GDM1 (cell line): ENCODE measurements at regions not wholly inside any gene's neighbourhood (a gene's known extent, or its start where the extent isn't known, plus 50 kb on each side); places are given as distances from the start of the nearest gene placed in this dataset.

Source experiments
- DNase-seq: peaks from one replicate; lab custom pipeline; 2025; lab: John Stamatoyannopoulos, UW

DNA sequence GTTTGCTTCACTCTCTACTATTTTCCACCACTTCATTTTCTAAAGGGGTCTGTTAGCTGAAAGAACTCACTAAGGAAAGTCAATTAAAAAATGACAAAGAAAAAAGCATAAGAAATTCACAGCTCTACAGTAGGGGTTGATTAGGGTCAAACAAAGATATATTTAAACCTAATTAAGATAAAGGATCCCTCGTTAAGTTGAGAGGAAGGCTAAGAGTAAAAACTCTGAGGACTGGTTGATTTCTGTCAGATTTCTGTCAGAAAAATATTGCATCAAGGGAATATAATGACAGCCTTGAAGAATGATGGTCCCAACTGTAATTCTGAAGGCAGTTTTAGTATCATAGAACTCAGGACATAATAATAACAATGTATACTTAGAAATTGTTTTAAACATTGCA lies 218.0 kb downstream of the QDPR start:
- no peak for DNase-seq

DNA sequence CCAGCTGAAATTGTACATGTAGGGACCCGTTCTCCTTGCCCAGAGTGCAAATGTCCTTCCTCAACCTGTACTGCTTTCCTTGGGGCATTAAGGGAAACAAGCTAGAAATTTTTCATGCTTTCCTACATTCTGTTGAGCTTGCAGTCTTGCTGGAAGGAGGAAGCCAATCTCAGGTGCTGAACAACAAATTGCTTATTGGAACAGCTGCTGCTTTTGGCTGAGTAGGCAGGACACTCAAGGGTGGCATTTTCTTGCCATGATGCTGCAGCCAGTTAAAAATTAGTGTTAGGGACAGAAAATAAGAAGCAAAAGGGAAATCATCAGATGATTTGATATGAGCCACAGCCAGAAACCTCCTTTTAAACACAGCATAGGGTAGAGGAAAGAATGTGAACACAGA lies 223.7 kb downstream of the QDPR start:
- DNase-seq = no peak

GRCh38 chr4:17286752-17287460 lies 225.0 kb downstream of the QDPR start:
- no peak for DNase-seq

GRCh38 chr4:17285747-17286146 lies 226.1 kb downstream of the QDPR start:
- DNase-seq = no peak

DNA sequence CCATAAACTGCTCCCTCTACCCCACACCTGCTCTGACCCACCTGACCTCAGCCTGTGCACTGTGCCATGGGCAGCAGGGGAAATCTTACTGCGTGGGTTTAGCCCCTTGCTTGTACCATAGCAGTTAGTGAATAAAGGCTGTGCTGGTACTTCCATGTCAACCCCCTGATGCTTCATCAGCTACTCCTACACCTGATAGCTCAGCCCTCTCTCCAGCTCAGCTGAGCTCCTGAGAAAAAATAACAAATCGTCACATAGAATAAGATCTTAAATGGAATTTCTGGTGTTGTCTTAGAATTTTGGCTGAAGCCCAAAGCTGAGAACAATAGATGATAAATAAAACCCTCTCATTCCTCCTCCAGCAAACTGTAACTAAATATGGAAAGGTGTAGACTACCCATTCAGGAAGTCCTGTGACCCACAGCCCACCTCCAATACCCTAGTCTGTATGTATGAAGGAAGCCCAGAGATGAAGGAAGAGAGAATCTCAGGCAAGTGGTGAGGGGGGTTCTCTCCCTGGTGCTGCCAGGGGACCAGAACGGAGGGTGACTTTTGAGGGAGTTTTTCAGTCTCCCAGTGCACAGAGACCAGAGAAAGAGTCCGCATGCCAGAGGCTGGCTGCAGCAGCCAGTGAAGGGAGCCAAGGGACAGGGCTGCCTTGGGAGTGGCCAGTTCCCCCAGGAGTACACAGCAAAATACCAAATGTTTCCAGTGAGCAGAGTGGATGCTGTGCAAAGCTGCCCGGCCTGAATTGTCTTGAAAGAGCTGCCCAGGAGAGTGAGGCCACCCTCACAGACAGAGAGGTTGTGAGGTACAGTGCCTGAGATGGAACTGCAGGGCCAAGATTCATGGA lies 227.3 kb downstream of the QDPR start:
- no peak for DNase-seq

DNA sequence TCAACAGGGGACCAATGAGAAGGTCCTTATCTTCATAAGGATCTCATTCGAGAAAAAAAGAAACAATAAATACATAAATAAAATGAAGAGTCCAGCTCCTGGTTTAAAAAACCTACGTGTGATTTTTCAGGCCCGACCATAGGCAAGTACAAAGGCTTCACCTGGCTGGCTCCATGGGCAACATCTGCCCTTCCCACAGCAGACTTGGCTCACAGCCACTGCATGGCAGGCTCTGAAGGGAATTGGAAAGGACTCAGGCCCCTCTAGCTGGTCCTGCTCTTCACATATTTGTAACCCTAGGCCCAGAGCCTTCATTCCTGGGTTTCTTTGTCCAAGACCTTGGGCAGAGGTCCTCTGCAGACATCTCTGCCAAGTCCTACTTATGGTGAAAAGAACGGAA lies 228.1 kb downstream of the QDPR start:
- DNase-seq = no peak

DNA sequence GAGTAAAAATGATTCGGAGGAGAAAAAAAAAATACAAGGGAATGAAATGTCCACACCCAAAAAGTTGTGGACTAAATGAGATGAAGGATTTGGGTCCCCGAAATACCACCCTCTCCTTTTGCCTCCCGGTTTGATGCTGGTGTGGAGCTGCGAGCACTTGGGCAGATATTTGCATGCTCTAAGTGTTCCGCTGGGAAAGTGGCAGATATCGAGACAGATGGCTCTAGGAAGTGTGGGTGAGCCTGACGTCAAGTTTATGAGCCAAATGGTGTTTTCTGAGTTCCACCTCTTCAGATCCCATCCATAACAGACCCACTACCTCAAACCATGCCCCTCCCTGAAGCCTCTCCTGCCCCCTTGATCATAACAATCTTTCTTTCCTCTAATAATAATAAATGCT lies 228.6 kb downstream of the QDPR start:
- DNase-seq = no peak

DNA sequence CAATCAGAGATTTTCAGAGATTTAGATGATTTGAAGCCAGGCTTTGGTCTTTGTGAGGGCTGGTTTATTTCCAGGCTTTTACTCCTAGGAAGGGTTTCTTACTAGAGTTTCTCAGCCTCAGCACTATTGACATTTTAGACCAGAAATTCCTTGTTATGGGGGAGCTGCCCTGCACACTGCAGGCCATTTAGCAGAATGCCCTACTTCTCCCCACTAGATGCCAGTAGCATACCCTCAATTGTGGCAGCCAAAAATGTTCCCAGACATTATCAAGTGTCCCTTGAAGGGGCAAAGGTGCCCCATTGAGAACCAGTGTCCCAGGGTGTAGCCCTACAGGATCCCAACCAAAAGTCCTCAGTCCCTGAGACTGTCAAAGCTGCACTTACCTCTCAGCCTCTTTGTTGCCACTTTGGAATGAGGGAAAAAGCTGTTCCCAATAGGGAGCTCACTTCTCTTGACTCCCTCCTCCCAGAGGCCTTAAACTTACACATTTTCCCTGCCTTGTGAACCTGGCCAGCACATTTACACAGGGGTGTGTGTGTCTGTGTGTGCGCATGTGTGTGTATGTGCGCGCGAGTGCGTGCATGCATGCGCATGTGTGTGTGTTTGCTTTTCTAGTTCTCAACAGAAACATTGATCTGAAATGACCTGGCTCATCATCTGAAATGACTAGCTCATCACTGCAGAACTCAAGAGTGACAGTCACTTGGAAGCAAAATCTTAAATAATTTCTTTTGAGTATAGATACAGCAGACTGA lies 231.4 kb downstream of the QDPR start:
- no peak for DNase-seq

- no peak for DNase-seq
Measured at GRCh38 chr4:17276776-17277175, 235.1 kb downstream of the QDPR start.

GRCh38 chr4:17275836-17276235 lies 236.1 kb downstream of the QDPR start:
- DNase-seq = no peak

DNA sequence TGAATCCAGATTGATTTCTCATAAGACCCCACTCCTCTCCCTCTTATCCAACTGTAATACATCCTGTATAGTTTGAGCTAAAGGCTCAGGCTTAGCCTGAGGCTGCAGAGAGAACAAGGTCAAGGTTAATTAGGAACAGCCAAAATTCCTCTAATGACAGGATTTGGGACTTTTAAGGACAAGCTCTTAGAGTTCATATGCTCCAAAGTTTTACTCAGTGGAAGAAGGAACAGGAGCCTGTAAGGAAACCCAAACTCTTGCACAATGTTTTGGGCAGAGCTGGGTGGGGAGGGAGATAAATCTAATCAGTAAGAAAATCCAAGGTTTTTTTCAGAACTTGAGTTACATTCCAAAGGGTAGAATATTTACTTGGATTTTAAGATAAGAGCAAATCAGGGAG lies 238.8 kb downstream of the QDPR start:
- no peak for DNase-seq

GRCh38 chr4:17272154-17272553 lies 239.7 kb downstream of the QDPR start:
- no peak for DNase-seq

GRCh38 chr4:17265653-17266052 lies 246.2 kb downstream of the QDPR start:
- no peak for DNase-seq

- DNase-seq = no peak
Measured at GRCh38 chr4:17265139-17265538, 246.8 kb downstream of the QDPR start.

- DNase-seq = no peak
Measured at GRCh38 chr4:17260166-17260907, 251.6 kb downstream of the QDPR start.

GRCh38 chr4:17258106-17258505 lies 253.8 kb downstream of the QDPR start:
- no peak for DNase-seq

DNA sequence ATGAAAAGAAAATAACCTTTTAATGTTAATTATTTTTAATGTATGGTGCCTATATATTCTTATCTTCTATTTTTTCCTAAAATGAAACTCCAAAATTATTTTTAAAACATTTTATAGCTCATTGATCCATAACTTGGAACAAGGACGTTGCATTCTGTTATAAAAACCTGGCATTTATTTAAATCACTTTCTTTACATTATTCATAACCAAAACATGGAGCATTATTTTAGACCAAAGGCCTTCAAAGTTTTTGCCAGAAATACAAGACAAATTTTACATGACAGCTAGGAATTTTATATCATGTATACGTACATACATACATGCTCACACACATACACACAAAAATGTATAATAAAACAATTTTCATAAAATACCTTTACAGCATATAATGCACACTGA lies 259.8 kb downstream of the QDPR start:
- DNase-seq = no peak

DNA sequence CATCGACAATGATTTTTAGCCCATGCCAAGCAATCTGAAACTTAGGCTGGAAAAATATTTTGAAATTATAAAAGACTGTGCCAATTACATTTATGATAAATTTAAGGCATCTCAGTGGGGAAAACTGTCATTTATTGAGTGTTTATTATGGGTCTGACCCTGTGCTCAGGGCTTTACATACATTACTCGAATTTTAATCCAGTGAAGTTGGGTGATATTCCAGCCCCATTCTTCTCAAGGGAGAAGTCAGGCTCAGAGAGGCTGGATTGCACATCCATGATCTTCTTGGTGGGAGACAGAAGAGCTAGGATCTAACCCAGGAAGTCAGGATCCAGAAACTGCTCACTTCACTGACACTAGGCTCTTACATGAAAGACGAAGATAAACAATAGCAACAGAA lies 260.8 kb downstream of the QDPR start:
- DNase-seq = no peak

- DNase-seq = no peak
Measured at GRCh38 chr4:17250591-17250990, 261.3 kb downstream of the QDPR start.

DNA sequence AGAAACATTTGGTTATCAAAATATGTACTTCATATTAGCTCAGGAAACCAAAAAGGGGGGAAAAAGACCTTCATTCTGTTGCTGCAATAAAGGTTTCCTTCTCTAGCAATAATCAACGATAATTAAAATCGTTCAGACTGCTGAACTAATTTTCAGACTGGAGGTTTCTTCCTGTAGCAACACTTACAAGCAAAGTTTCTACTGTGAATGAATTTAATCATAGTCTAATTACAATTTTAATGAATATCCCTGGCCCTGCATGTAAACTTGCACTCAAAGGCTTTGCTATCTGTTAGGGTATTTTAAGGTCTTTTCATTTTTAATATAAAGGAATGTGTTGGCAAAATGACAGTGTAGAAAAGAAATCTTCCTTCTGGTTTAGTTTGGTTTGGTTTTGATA lies 265.2 kb downstream of the QDPR start:
- DNase-seq = no peak

- no peak for DNase-seq
Measured at GRCh38 chr4:17241835-17242234, 270.1 kb downstream of the QDPR start.

DNA sequence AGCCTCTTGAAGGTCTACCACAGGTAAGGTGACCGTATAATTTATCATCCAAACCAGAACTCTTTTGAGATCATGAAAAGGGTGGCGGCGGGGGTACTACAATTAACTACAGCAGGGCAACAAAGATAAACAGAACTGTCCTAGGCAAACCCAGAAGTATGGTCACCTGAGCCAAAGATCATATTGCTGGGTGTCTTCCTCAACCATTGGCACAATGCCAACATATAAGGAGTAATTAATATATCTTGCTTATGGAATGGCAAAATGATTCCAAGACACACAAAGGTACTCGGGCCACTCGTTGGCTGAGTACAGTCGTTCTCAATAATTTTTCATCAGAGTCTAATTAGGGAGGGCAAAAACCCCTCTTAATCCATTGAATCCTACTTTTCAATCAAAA lies 273.3 kb downstream of the QDPR start:
- no peak for DNase-seq
